ENCODE measurements at regions not wholly inside any gene's neighbourhood (a gene's known extent, or its start where the extent isn't known, plus 50 kb on each side); places are given as distances from the start of the nearest gene placed in this dataset.

- Mint-ChIP-seq H3K4me3 (no peak overlapping the region), H3K4me1 (no peaks in the 10 kb centered on the region), H3K36me3 (ENCODE audit: low read depth) (no peaks in the 10 kb centered on the region), H3K27ac (no peak overlapping the region), H3K27me3 (peaks cover 3% of the 10 kb centered on the region), H3K9me3 (peaks cover 2% of the 10 kb centered on the region)
- DNase-seq: no peak
- intact Hi-C loops (cut with micrococcal nuclease): no loop called here
These were observed 50.2 kb upstream of the FAM174B start for GRCh38 chr15:92705764-92706163.

- Mint-ChIP-seq H3K36me3 (ENCODE audit: low read depth) (no peaks in the 10 kb centered on the region), H3K9me3 (no peaks in the 10 kb centered on the region), H3K27me3 (peaks cover 3% of the 10 kb centered on the region), H3K4me3 (no peak overlapping the region), H3K4me1 (no peaks in the 10 kb centered on the region), H3K27ac (no peak overlapping the region)
- intact Hi-C loops (cut with micrococcal nuclease): no loop called here
- no peak for DNase-seq
These were observed 50.6 kb upstream of the FAM174B start for GRCh38 chr15:92706201-92706600.

GRCh38 chr15:92707880-92708551 is 52.4 kb upstream of the FAM174B start:
- Mint-ChIP-seq H3K9me3 (no peaks in the 10 kb centered on the region), H3K36me3 (ENCODE audit: low read depth) (no peaks in the 10 kb centered on the region), H3K27ac (no peak overlapping the region), H3K27me3 (peaks cover 4% of the 10 kb centered on the region), H3K4me3 (no peak overlapping the region), H3K4me1 (no peaks in the 10 kb centered on the region)
- intact Hi-C loops (cut with micrococcal nuclease): no loop called here
- no peak for DNase-seq

- Mint-ChIP-seq H3K4me1 (no peaks in the 10 kb centered on the region), H3K27ac (no peak overlapping the region), H3K27me3 (peaks cover 9% of the 10 kb centered on the region), H3K36me3 (ENCODE audit: low read depth) (no peaks in the 10 kb centered on the region), H3K4me3 (no peak overlapping the region), H3K9me3 (no peaks in the 10 kb centered on the region)
- DNase-seq: no peak
- intact Hi-C loops (cut with micrococcal nuclease): no loop called here
These were observed 53.1 kb upstream of the FAM174B start for GRCh38 chr15:92708635-92709034.

- no peaks in the 10 kb centered on the region for H3K9me3 Mint-ChIP-seq
- peaks cover 3% of the 10 kb centered on the region for H3K4me1 Mint-ChIP-seq
- H3K4me3 Mint-ChIP-seq: no peak overlapping the region
- H3K27me3 Mint-ChIP-seq: peaks cover 13% of the 10 kb centered on the region
- intact Hi-C loops (cut with micrococcal nuclease): no loop called here
- H3K27ac Mint-ChIP-seq: no peak overlapping the region
- no peaks in the 10 kb centered on the region for H3K36me3 Mint-ChIP-seq (ENCODE audit: low read depth)
- DNase-seq: no peak
These were observed 53.7 kb upstream of the FAM174B start for GRCh38 chr15:92709110-92709790.

GRCh38 chr15:92711457-92711831 is 55.9 kb upstream of the FAM174B start:
- DNase-seq: no peak
- Mint-ChIP-seq H3K36me3 (ENCODE audit: low read depth) (no peaks in the 10 kb centered on the region), H3K27ac (no peak overlapping the region), H3K27me3 (peaks cover 23% of the 10 kb centered on the region), H3K4me3 (no peak overlapping the region), H3K4me1 (peaks cover 7% of the 10 kb centered on the region), H3K9me3 (no peaks in the 10 kb centered on the region)
- intact Hi-C loops (cut with micrococcal nuclease): loop anchor here (5.0 to 10.0 kb wide), 2 partner anchors 99 to 317 kb away; partner anchors contain the start of gene ST8SIA2

DNA sequence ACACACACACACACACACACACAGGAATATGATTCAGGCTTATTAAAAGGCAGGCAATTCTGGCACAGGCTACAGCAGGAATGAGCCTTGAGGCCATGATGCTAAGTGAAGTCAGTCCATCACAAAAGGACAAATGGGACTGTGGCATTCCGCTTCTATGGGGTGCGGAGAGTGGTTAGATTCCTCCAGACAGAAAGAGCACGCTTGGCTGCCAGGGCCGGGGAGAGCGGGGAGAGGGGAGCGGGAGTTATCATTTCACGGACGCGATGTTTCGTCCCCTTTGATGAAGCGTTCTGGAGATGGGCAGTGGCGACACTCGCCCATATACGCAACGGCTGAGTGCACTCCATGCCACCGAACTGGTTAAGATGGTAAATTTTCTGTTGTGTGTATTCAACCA is 58.5 kb upstream of the FAM174B start:
- H3K4me3 Mint-ChIP-seq: peak overlapping the region; percentile 61
- no peak for DNase-seq

DNA sequence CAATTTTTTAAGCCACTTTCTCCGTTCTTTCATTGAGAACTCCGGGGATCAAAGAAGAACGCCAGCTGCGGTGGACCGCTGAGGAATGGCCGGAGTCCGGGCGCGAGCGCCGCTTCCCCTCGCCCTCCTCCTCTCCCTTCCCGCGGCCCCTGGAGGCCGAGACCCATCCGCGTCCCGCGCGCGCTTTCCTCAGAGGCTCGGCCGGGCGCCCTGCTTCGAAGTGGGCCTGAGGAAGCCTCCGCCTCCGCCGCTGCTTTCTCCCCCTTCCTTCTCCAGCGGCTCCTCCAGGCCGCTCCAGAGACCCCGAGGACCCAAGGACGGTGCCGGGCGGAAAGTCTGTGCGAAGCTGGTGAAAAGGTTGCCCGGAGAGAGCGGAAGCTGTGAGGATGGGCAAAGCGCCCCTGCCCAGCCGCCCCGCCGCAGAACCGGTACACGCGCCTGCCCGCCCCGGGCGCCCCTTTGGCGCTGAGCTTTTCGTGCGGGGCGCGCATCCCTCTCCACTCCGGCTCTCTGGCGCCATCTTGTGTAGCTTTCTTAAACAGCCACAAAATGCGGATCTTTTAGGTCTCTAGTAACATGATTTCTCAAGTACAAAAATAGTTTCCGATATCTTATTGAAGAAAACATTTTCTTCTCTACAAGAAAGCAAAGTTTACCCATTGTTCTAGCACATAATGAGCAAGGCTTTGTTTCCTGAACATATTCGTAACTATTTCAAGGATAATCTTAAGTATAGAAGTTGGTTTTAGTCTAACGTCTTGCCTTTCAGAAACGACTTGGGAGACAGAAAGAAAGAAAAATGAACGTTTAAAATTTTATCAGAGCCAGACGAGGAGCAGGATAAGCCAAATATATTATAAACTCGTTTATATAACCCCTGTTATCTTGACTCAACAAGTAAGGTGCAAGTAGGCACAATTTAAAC is 59.2 kb upstream of the FAM174B start:
- intact Hi-C loops (cut with micrococcal nuclease): loop anchor here (1.0 to 10.0 kb wide), 4 partner anchors 102 to 617 kb away; partner anchors contain the start of gene ST8SIA2
- Mint-ChIP-seq H3K4me1 (peaks cover 7% of the 10 kb centered on the region), H3K27ac (no peak overlapping the region), H3K36me3 (ENCODE audit: low read depth) (no peaks in the 10 kb centered on the region), H3K9me3 (no peaks in the 10 kb centered on the region), H3K4me3 (peak overlapping the region; percentile 61), H3K27me3 (peaks cover 28% of the 10 kb centered on the region)
- DNase-seq: peak; percentile 92

More for the DNA sequence above, 58.5 kb upstream of the FAM174B start:
- Mint-ChIP-seq H3K9me3 (no peaks in the 10 kb centered on the region), H3K27me3 (peaks cover 28% of the 10 kb centered on the region), H3K36me3 (ENCODE audit: low read depth) (no peaks in the 10 kb centered on the region), H3K4me1 (peaks cover 7% of the 10 kb centered on the region), H3K27ac (no peak overlapping the region)
- intact Hi-C loops (cut with micrococcal nuclease): loop anchor here (1.0 to 10.0 kb wide), 3 partner anchors 102 to 617 kb away; partner anchors contain the start of gene ST8SIA2

DNA sequence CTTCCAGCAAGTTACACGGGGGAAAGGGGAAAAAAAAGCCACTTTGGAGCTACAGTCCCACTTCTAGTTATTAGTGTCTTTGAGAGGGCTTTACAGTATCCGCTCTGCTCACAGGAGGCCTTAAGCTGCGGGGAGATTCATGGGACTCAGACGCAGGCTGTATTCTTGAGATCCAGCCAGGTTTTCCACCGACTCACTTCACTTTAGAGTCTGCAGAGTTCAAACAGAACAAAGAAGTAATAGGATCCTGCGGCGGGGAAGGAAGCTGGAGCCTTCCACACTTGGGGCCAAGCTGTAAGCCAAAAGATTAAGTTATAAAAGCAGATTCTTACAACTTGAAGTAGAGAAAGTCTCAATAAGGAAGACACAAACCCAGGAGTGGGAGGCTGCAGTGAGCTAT is 60.2 kb upstream of the FAM174B start:
- DNase-seq: no peak
- intact Hi-C loops (cut with micrococcal nuclease): loop anchor here (1.0 to 10.0 kb wide), 2 partner anchors 194 to 321 kb away; partner anchors contain the start of gene ST8SIA2
- Mint-ChIP-seq H3K27me3 (peaks cover 29% of the 10 kb centered on the region), H3K4me1 (peaks cover 7% of the 10 kb centered on the region), H3K36me3 (ENCODE audit: low read depth) (no peaks in the 10 kb centered on the region), H3K4me3 (no peak overlapping the region), H3K27ac (no peak overlapping the region), H3K9me3 (no peaks in the 10 kb centered on the region)

- H3K36me3 Mint-ChIP-seq (ENCODE audit: low read depth): no peaks in the 10 kb centered on the region
- DNase-seq: no peak
- H3K27ac Mint-ChIP-seq: no peak overlapping the region
- peaks cover 20% of the 10 kb centered on the region for H3K27me3 Mint-ChIP-seq
- H3K4me3 Mint-ChIP-seq: no peak overlapping the region
- peaks cover 6% of the 10 kb centered on the region for H3K4me1 Mint-ChIP-seq
- no peaks in the 10 kb centered on the region for H3K9me3 Mint-ChIP-seq
- intact Hi-C loops (cut with micrococcal nuclease): loop anchor here (10.0 kb wide), 1 partner anchor 324 kb away; the partner anchor contains the start of gene ST8SIA2
These were observed 63.4 kb upstream of the FAM174B start for GRCh38 chr15:92719021-92719420.

- Mint-ChIP-seq H3K9me3 (no peaks in the 10 kb centered on the region), H3K4me3 (no peak overlapping the region), H3K4me1 (peaks cover 2% of the 10 kb centered on the region), H3K27me3 (peaks cover 7% of the 10 kb centered on the region), H3K36me3 (ENCODE audit: low read depth) (no peaks in the 10 kb centered on the region), H3K27ac (no peak overlapping the region)
- intact Hi-C loops (cut with micrococcal nuclease): no loop called here
- no peak for DNase-seq
These were observed 68.6 kb upstream of the FAM174B start for GRCh38 chr15:92724144-92724543.

GRCh38 chr15:92725171-92725570 is 69.6 kb upstream of the FAM174B start:
- Mint-ChIP-seq H3K4me1 (peaks cover 2% of the 10 kb centered on the region), H3K9me3 (no peaks in the 10 kb centered on the region), H3K27ac (no peak overlapping the region), H3K36me3 (ENCODE audit: low read depth) (no peaks in the 10 kb centered on the region), H3K4me3 (no peak overlapping the region), H3K27me3 (peaks cover 7% of the 10 kb centered on the region)
- DNase-seq: no peak
- intact Hi-C loops (cut with micrococcal nuclease): no loop called here

GRCh38 chr15:92728266-92728665 is 72.7 kb upstream of the FAM174B start:
- H3K9me3 Mint-ChIP-seq: no peaks in the 10 kb centered on the region
- DNase-seq: no peak
- no peaks in the 10 kb centered on the region for H3K36me3 Mint-ChIP-seq (ENCODE audit: low read depth)
- H3K4me1 Mint-ChIP-seq: peaks cover 2% of the 10 kb centered on the region
- H3K4me3 Mint-ChIP-seq: no peak overlapping the region
- peaks cover 13% of the 10 kb centered on the region for H3K27me3 Mint-ChIP-seq
- intact Hi-C loops (cut with micrococcal nuclease): no loop called here
- H3K27ac Mint-ChIP-seq: no peak overlapping the region
